ENCODE measurements at regions not wholly inside any gene's neighbourhood (a gene's known extent, or its start where the extent isn't known, plus 50 kb on each side); places are given as distances from the start of the nearest gene placed in this dataset.

DNA sequence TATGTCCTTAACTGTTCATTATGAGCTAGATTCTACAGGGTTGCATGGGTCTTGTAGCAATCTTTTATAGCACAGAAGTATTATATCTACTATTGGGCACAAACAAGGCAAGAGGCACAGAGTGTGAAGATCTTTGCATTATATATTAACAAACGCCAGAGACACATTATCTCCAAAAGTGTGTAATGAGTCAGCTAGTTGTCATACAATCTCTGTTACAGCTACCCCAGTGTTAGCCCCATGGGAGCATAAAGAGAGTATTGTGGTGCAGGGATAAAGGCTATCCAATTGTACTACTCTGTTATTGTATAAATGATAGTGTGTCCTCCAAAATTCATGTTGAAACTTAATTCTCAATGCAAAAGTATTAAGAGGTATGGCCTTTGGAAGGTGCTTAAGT, 148.4 kb upstream of the RIMS1 start:
- TF ChIP-seq ZBTB7A (IDR thresholded peaks at IDR 0.05; ENCODE audit: low read depth) = no peak
- no peak for TF ChIP-seq CEBPB (IDR thresholded peaks at IDR 0.05)
- TF ChIP-seq, protein P1, sequence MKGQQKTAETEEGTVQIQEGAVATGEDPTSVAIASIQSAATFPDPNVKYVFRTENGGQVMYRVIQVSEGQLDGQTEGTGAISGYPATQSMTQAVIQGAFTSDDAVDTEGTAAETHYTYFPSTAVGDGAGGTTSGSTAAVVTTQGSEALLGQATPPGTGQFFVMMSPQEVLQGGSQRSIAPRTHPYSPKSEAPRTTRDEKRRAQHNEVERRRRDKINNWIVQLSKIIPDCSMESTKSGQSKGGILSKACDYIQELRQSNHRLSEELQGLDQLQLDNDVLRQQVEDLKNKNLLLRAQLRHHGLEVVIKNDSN (IDR thresholded peaks at IDR 0.05) = no peak
- TF ChIP-seq TAF1 (IDR thresholded peaks at IDR 0.05; ENCODE audit: low read depth) = no peak
- no peak for TF ChIP-seq FOXM1 (IDR thresholded peaks at IDR 0.05; ENCODE audit: borderline replicate concordance, low read depth)
- TF ChIP-seq TEAD4 (IDR thresholded peaks at IDR 0.05) = no peak
- TF ChIP-seq YY1 (IDR thresholded peaks at IDR 0.05; ENCODE audit: low read depth) = no peak
- TF ChIP-seq TCF12 (IDR thresholded peaks at IDR 0.05; ENCODE audit: low read depth) = no peak
- no peak for TF ChIP-seq CREB1 (IDR thresholded peaks at IDR 0.05; ENCODE audit: low read depth)
- TF ChIP-seq EGR1 (IDR thresholded peaks at IDR 0.05) = no peak
- TF ChIP-seq, protein P2, sequence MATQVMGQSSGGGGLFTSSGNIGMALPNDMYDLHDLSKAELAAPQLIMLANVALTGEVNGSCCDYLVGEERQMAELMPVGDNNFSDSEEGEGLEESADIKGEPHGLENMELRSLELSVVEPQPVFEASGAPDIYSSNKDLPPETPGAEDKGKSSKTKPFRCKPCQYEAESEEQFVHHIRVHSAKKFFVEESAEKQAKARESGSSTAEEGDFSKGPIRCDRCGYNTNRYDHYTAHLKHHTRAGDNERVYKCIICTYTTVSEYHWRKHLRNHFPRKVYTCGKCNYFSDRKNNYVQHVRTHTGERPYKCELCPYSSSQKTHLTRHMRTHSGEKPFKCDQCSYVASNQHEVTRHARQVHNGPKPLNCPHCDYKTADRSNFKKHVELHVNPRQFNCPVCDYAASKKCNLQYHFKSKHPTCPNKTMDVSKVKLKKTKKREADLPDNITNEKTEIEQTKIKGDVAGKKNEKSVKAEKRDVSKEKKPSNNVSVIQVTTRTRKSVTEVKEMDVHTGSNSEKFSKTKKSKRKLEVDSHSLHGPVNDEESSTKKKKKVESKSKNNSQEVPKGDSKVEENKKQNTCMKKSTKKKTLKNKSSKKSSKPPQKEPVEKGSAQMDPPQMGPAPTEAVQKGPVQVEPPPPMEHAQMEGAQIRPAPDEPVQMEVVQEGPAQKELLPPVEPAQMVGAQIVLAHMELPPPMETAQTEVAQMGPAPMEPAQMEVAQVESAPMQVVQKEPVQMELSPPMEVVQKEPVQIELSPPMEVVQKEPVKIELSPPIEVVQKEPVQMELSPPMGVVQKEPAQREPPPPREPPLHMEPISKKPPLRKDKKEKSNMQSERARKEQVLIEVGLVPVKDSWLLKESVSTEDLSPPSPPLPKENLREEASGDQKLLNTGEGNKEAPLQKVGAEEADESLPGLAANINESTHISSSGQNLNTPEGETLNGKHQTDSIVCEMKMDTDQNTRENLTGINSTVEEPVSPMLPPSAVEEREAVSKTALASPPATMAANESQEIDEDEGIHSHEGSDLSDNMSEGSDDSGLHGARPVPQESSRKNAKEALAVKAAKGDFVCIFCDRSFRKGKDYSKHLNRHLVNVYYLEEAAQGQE (IDR thresholded peaks at IDR 0.05; ENCODE audit: low read depth) = no peak
- no peak for TF ChIP-seq NFIC (IDR thresholded peaks at IDR 0.05)
- TF ChIP-seq EP300 (IDR thresholded peaks at IDR 0.05; ENCODE audit: borderline replicate concordance) = no peak
- TF ChIP-seq, protein P3, sequence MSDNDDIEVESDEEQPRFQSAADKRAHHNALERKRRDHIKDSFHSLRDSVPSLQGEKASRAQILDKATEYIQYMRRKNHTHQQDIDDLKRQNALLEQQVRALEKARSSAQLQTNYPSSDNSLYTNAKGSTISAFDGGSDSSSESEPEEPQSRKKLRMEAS (IDR thresholded peaks at IDR 0.05) = no peak
- no peak for TF ChIP-seq RAD21 (IDR thresholded peaks at IDR 0.05; ENCODE audit: low read depth)

DNA sequence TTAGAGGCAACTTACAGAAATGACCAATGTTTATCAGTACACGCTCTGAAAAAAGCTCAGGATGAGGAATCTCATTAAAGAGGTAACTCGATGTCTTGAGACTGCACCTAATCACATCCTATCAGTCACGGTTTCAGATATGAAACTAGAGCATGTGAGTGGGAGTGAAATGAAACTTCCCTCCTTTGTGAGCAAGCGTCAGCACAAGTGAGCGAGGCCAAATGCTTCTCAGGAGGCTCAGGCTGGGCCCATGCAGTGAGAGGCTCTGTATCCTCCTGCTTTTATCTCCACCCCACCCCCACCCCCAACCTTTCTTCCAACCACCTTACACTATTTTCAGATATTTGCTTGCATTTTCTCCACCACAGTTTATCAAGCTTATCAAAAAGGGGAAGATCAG, 140.8 kb upstream of the RIMS1 start:
- TF ChIP-seq, protein P2 (IDR thresholded peaks at IDR 0.05; ENCODE audit: low read depth) = no peak
- no peak for TF ChIP-seq TEAD4 (IDR thresholded peaks at IDR 0.05)
- TF ChIP-seq, protein P1 (IDR thresholded peaks at IDR 0.05) = no peak
- no peak for TF ChIP-seq ZBTB7A (IDR thresholded peaks at IDR 0.05; ENCODE audit: low read depth)

DNA sequence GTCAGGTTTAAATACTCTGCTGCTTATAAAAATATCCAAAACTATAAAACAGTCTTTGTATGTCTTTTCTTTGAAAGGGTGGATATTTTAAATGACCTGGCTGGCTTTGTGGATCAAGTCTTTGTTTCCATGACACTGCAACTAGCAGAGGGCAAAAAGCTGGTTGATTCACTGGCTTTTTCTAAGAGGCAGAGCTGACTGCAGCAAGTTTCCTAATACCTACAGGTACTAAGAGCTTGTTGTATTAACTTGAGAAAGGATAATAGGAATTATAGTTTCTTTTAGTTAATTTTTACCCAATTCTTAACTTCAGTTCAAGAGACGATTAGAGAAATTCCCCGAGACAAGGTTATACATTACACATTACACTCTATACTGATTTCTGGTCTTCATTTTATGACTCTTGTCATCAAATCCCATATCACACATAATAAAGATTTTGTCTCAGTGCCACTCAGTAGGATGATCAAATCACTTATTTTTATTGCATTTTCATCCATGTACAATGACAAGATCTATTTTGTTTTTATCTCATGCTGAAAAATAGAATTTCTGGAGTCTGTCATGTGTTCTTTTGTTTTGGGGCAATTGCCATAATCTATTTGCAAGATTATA, 120.1 kb upstream of the RIMS1 start:
- no peak for TF ChIP-seq ZBTB7A (IDR thresholded peaks at IDR 0.05; ENCODE audit: low read depth)
- TF ChIP-seq YY1 (IDR thresholded peaks at IDR 0.05; ENCODE audit: low read depth) = no peak
- TF ChIP-seq, protein P1 (IDR thresholded peaks at IDR 0.05) = no peak

DNA sequence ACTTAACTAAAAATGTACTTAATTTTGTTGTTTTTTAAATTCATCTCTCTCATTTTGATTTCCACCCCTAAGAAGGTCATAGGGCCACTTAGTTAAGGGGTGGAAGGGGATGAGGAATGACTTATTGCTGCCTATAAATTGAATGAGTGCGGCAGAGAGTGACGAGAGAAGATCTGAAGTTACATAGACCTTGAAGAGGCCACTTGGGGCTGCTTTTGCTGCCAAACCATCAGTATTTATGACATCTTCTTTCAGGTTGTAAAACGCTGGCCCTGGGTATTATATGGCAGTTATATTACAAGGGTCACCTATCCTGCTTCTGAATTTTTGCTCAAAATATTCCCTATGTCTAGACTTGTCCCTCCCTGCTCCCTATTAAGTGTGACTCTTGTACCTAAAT, 119.6 kb upstream of the RIMS1 start:
- TF ChIP-seq TCF12 (IDR thresholded peaks at IDR 0.05; ENCODE audit: low read depth) = no peak
- TF ChIP-seq FOXM1 (IDR thresholded peaks at IDR 0.05; ENCODE audit: borderline replicate concordance, low read depth) = no peak
- no peak for TF ChIP-seq TEAD4 (IDR thresholded peaks at IDR 0.05)
- TF ChIP-seq, protein P1 (IDR thresholded peaks at IDR 0.05) = no peak

DNA sequence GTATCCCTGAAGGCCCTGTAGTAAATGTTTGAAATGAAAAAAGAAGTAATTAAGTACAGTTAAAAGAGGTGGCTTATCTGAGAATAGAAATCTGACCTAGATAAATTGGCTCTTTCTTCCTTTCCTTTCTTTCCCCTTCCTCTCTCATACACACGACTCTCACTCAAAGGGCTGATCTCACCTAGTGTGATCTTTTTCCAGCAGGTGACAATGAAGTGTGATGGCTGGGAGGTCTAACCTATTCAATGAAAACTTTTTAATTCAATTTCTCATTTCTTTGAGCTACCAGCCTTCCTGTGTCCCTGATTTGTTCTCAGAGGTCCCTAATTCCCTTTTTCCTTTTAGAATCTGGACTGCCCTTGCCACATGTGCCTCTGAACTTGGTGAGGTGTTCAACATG, 118.0 kb upstream of the RIMS1 start:
- TF ChIP-seq, protein P1 (IDR thresholded peaks at IDR 0.05) = no peak
- TF ChIP-seq ZBTB7A (IDR thresholded peaks at IDR 0.05; ENCODE audit: low read depth) (no peak), RAD21 (IDR thresholded peaks at IDR 0.05; ENCODE audit: low read depth) (no peak), EGR1 (IDR thresholded peaks at IDR 0.05) (no peak), TEAD4 (IDR thresholded peaks at IDR 0.05) (no peak), CEBPB (IDR thresholded peaks at IDR 0.05) (no peak), YY1 (IDR thresholded peaks at IDR 0.05; ENCODE audit: low read depth) (no peak), TAF1 (IDR thresholded peaks at IDR 0.05; ENCODE audit: low read depth) (no peak), FOXM1 (IDR thresholded peaks at IDR 0.05; ENCODE audit: borderline replicate concordance, low read depth) (no peak)
- TF ChIP-seq, protein P3 (IDR thresholded peaks at IDR 0.05) = no peak

Data from Ishikawa (cell line).